ENCODE measurements at regions not wholly inside any gene's neighbourhood (a gene's known extent, or its start where the extent isn't known, plus 50 kb on each side); places are given as distances from the start of the nearest gene placed in this dataset.

DNA sequence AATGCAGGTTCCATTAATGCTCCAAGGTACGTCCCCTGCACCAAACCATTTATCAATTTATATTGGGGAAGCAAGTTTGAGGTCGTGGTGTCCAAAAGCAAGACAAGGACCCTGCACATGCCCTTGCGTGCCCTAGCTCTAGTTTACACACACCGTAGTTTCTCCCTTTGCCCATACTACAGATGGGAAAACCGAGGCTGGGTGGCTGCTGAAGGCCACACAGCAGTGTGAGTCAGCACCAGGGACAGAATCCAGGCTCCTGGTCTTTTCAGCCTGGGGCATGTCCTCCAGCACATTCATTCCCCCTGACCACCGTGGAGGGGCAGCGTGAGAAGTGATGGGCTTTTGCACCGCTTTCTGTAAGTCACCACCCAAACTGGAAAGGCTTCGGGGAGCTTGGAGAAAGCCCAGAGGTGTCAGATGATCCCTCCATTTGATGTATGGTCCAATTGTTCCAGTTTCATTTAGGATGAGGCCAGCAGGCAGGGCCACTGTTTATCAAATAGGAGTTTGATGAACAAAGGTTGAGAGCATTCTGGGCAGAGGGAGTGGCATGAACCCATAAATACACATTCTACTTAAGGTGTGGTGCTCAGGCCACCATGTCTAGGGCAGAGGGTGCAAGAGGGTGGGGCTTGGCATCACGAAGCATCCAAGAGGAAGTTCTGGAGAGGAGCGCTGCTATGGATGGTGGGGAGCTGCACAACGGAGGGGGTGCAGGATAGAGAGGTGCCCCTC is 274.1 kb downstream of the HAUS1 start:
- in situ Hi-C loops (cut with HindIII; ENCODE audit: low pct_unique_long_range_greater_than_20kb, low sequenced_read_pairs): no loop called here
- no peak for DNase-seq (ENCODE audit: low read depth)

DNA sequence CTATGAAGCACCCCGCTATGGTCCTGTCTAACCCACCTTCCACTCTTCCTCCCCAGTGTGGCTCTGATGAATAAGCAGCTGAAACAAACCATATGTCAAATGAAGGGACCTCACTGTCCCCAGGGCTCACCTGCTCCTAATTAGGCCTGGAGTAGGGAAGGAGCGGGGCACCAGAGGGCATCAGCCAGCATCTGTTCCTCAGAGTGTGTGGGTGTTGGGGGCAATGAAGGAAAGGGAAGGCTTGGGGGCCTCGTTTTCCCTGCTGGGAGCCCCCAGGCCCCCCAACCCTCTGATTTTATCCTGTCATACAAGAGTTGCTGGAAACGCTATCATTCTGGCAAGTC is 274.7 kb downstream of the HAUS1 start:
- no peak for DNase-seq (ENCODE audit: low read depth)
- in situ Hi-C loops (cut with HindIII; ENCODE audit: low pct_unique_long_range_greater_than_20kb, low sequenced_read_pairs): no loop called here

DNA sequence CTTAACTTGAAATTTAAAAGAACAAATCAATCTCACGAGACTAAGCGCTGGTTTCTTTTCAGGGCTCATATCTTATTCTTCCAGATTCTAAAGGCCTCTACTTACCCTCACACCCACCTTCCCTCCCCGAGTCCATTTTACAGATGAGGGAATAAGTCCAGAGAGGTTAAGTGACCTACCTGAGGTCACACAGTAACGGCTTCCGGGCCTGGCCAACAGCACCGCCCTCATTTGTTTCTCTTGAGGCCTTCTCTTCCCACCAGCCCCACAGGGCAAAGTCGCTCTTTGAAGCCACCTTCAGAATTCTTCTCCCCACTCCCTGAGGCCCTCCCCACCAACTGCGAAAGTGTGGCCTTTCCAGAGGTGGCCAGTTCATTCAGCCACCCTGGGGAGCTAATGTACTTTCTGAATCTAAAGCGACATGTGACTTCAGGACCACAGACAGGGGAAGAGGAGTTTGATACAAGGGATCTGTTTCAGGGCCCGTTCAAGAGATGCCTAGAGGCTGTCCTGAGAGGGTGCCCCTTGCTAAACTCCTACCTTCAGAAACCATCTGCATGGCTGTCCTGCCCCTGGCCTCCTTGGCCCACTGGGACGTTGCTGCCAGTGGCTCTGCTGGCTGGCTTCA is 275.3 kb downstream of the HAUS1 start:
- no peak for DNase-seq (ENCODE audit: low read depth)
- in situ Hi-C loops (cut with HindIII; ENCODE audit: low pct_unique_long_range_greater_than_20kb, low sequenced_read_pairs): no loop called here

DNA sequence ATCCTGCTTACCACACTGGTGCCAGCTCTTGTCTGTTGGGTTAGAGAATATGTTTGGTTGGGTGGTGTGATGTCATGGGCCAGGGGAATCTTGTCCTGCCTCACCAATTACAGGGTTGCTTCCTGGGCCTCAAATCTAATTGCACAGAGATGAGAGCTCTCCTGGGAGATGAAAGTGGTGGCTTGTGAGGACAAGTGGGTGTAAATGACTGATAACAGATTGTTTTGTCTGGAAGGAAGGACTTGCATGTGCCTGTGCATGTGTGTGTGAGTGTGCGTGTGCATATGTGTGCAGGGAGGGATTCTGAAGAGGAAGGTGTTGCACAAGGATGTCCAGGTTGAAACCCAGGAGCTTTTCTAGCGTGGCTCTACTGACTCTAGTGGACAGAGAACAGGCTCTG is 271.9 kb downstream of the LOXHD1 start:
- in situ Hi-C loops (cut with HindIII; ENCODE audit: low pct_unique_long_range_greater_than_20kb, low sequenced_read_pairs): no loop called here
- no peak for DNase-seq (ENCODE audit: low read depth)

DNA sequence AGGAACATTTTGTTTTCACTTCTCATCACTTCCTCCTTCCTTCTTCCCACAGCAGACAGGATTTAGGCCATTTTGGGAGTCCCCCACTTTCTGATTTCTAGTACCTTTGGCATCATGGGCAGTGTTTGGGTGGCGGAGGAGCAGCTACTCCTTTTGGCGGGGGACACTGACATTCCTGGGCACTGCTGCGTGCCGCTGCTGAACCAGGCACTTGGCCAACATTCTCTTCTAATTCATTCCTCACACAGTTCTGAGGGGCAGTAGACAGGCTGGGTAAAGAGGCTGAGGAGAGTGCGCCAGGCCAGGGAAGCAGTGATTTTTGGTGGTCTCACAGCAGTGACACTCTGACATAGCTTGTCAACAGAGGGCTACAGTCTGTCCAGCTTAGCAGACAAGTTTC is 270.2 kb downstream of the LOXHD1 start:
- no peak for DNase-seq (ENCODE audit: low read depth)
- in situ Hi-C loops (cut with HindIII; ENCODE audit: low pct_unique_long_range_greater_than_20kb, low sequenced_read_pairs): no loop called here

DNA sequence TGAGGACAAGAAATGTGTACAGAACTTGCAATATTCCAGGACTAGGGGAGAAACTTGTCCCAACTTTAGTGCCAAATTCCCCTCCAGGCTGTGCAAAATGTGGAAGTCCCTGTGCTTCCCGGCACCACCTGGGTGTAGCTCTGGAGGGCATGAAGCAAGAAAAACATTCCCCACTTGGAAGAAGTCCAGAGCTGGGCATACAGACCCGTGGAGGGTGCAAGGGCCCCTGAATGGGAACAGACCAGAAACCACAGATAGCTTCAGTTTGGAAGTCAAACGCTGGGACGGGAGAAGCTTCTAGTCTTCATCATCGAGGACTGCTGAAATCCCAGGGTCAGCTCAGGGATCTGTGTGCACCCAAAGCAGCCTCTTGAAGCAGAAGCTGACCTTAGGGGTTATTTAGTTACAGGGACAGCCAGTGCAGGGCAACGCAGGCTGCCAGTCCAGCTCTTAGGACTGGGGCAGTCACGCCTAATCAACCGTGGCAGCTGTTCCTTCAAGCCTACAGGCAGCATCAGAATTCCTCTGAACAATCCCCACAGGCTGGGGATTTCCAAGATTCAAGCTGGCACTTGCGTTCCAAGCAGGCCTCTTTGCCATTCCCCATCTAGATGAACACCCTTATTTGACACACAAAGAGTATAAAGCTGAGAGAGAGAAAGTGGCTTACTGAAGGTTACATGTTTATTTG is 269.4 kb downstream of the LOXHD1 start:
- DNase-seq (ENCODE audit: low read depth): peak; percentile 64
- in situ Hi-C loops (cut with HindIII; ENCODE audit: low pct_unique_long_range_greater_than_20kb, low sequenced_read_pairs): no loop called here

DNA sequence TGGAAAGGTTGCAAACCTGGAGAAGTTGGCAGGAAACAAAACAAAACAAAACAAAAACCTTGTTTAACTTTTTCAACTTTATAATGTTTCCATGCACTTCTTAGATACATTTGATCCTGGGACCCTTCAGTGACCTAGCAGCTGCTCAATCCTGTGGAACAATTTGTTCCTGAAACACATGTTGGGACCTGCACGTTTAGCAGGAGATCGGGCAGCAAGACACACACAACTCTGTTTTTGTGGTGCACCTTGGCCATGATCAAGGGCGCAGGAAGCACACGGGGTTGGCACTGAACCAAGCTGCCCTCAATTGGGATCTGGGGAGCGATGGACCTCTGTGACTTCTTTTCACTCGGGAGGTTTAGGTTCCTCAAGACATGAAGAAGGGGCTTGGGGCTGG is 268.7 kb downstream of the LOXHD1 start:
- no peak for DNase-seq (ENCODE audit: low read depth)
- in situ Hi-C loops (cut with HindIII; ENCODE audit: low pct_unique_long_range_greater_than_20kb, low sequenced_read_pairs): no loop called here

DNA sequence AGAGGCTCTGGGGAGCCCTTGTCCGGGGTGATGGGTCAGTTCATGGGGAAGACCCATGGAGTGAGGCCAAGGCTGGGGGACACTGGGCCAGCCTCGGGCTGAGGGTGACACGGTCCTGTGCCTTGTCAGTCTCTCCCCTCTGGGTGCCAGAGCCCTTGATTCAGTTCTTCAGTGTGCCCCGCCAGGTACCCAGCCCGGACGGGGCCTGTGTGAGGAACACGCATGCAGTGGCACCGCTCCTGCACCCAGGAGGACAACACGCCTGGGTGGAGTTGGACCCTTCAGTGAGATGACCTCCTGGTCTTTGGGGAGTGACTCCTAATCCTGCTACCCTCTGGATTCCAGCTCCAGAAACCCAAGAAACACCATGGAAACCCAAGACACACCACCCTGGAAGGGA is 264.4 kb downstream of the LOXHD1 start:
- no peak for DNase-seq (ENCODE audit: low read depth)
- in situ Hi-C loops (cut with HindIII; ENCODE audit: low pct_unique_long_range_greater_than_20kb, low sequenced_read_pairs): no loop called here

DNA sequence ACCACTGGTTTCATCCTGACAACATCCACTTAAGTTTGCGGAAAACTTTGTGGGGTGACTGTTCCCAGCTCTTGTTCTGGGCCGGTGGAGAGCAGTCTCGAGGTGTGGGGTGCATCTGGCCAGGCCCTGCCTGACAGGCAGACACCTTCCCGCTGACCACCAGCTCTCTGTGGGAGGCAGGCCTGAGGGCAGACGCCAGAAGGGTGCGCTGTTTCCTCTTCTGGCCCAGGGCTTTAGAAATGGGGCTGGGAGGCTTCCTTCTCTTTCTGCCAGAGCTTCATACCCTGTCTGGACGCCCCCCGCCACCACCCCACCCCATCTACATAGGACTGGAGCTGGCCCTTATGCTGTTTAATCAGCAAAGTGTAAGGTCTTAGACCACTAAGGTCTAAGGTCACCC is 263.8 kb downstream of the LOXHD1 start:
- in situ Hi-C loops (cut with HindIII; ENCODE audit: low pct_unique_long_range_greater_than_20kb, low sequenced_read_pairs): no loop called here
- no peak for DNase-seq (ENCODE audit: low read depth)

DNA sequence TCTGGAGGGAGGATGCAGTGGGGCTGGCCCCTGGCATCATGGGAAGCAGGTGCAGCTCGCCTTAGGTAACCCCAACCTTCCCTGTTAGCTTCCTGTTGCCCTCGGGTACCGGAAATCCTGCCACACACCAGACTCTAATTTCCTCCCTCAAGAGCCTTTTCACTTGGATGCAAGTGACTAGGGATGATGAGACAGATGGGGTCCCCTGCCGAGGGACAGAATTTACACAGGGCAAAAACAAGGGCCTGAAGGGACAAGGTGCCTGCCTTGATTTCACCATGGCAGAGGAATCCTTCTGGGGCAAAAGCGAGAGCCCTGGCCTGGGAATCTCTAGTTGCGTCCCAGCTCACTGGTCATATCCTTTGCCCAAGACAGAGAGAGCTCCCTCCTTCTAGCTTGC is 263.1 kb downstream of the LOXHD1 start:
- no peak for DNase-seq (ENCODE audit: low read depth)
- in situ Hi-C loops (cut with HindIII; ENCODE audit: low pct_unique_long_range_greater_than_20kb, low sequenced_read_pairs): no loop called here

DNA sequence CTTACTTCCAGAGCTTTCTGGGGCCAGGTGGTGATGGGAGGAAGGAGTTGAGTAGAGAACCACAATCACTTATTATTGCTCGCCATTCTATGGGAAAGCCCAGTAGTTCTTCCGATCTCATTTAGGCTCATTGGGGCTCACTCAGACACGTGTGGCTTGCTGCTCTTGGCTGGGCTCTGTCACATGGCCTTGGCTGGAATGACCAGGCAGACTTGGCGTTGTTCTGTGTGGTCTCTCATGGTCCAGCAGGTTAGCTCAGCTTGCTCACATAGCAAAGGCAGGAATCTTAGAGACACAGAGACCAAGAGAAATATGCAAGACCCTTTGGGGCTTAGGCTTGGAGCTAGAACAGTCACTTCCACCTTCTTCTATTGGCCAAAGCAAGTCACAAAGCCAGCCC is 261.2 kb downstream of the LOXHD1 start:
- DNase-seq (ENCODE audit: low read depth): no peak
- in situ Hi-C loops (cut with HindIII; ENCODE audit: low pct_unique_long_range_greater_than_20kb, low sequenced_read_pairs): no loop called here

DNA sequence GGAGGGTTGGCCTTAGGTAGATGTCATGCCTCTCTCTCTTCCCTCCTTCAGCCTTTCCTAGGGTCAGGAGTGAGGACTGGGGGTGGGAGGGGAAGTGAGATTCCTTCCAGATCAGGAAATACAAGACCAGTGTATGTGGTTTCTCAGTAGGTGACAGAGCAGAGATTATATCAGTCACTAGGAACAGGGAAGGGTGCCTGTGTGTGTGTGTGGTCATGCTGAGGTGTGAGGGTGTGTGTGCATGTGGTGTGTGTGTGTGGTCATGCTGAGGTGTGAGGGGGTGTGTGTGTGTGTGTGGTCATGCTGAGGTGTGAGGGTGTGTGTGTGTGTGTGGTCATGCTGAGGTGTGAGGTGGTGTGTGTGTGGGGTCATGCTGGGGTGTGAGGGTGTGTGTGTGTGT is 259.8 kb downstream of the LOXHD1 start:
- in situ Hi-C loops (cut with HindIII; ENCODE audit: low pct_unique_long_range_greater_than_20kb, low sequenced_read_pairs): no loop called here

DNA sequence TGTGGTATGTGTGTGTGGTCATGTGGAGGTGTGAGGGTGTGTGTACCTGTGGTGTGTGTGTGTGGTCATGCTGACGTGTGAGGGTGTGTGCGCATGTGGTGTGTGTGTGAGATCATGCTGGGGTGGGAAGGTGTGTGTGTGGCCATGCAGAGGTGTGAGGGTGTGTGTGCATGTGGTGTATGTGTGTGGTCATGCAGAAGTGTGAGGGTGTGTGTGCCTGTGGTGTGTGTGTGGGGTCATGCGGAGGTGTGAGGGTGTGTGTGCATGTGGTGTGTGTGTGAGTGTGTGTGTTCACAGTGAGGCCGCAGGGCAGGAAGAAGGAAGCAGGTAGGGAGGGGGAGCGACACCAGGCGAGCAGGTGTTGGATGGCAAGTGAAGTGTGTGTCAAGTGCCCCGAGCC is 259.0 kb downstream of the LOXHD1 start:
- in situ Hi-C loops (cut with HindIII; ENCODE audit: low pct_unique_long_range_greater_than_20kb, low sequenced_read_pairs): no loop called here

More for the DNA sequence above, 259.8 kb downstream of the LOXHD1 start:
- DNase-seq (ENCODE audit: low read depth): no peak

DNA sequence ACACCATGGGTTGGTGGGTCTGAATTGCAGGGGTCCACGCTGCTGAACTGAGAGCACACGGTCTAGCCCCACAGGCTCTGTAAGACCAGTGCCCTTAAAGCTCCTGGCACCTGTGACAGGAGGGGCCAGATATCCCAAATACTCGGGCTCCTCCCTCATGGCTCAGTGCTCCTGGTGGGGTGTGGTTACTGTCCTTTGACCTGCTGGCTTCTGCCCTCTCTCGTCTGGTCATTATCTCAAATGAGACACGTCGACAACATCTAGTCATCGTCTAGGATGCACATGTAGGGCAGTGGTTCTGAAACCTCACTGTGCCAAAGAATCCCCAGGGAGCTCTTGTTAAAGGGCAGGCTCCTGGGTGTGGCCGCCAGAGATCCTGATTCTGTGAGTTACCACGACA is 258.4 kb downstream of the LOXHD1 start:
- no peak for DNase-seq (ENCODE audit: low read depth)
- in situ Hi-C loops (cut with HindIII; ENCODE audit: low pct_unique_long_range_greater_than_20kb, low sequenced_read_pairs): no loop called here

More for the DNA sequence above, 259.0 kb downstream of the LOXHD1 start:
- DNase-seq (ENCODE audit: low read depth): no peak

DNA sequence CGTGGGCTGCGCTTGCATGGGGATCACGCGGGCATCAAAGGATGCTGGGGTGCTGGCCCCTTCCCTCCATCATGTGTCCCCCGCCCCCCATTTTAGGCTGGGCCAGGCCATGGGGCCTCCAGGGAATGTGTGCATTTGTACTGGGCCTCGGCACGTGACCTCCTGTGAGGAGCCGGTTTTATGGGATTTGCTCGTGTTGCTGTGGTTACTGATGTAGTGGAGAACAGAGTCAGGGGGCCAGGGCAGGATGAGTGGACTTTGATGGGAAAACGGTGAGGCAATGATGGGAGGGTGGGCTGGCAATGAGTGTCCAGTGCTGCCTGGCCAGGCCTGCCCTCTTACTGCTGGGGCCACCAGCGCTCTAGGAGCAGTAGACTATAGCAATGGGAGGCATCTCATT is 257.7 kb downstream of the LOXHD1 start:
- in situ Hi-C loops (cut with HindIII; ENCODE audit: low pct_unique_long_range_greater_than_20kb, low sequenced_read_pairs): no loop called here
- no peak for DNase-seq (ENCODE audit: low read depth)

DNA sequence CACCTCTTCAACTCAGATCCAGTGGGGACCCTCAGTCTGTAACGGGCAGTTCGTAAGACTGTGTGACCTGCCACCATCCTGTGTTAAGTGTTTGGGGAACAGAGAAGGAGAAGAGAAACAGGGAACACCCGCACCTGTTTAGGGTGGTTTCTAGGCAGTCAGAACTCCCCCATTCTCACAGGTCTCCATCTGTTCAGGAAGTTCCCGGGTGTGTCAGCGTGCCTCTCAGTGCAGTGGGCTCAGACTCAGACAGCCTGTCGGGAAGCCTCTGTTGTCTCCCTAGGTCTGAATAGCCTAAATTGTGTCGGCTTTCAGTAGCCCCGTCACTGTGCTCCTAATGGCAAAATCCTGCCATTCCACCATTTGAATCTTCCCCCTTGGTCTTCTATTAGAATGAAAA is 256.6 kb downstream of the LOXHD1 start:
- DNase-seq (ENCODE audit: low read depth): no peak
- in situ Hi-C loops (cut with HindIII; ENCODE audit: low pct_unique_long_range_greater_than_20kb, low sequenced_read_pairs): no loop called here

DNA sequence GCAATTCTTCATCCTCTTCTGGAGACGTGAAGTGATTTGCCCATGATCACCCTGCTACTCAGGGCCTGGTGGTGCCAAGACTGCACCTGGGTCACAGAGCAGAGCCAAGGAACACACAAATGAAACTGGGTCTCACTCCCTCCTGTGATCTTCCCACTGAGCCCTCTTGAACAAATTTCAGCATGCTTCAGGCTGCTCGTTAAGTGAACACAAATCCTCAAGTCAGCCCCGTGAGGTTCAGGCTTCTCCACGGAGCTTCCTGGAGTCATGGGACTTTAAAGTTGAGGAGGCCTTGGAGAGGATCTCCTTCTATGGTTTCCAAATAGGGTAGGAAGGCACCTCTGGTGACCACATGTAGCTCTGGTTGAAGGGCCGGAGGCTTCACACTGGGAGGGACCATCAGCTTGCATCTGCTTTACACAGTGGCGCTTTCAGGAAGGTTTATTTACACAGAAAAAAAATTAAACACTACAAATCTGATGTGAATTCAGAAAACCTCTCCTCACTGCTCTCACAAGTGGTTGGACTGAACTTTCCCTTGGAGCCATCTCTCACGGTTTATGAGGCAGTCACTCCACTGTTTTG is 255.4 kb downstream of the LOXHD1 start:
- in situ Hi-C loops (cut with HindIII; ENCODE audit: low pct_unique_long_range_greater_than_20kb, low sequenced_read_pairs): no loop called here
- no peak for DNase-seq (ENCODE audit: low read depth)

DNA sequence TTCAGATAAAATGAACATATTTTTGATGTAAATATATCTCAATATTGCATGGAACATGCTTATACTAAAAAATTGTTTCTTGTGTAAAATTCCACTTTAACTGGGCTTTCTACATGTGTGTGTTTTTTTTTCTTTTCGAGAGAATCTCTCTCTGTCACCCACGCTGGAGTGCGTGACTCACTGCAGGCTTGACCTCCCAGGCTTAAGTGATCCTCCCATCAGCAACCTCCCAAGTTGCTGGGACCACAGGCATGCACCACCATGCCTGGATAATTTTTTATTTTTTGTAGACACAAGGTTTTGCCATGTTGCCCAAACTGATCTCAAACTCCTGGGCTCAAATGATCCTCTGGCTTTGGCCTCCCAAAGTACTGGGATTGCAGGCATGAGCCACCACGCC is 254.6 kb downstream of the LOXHD1 start:
- DNase-seq (ENCODE audit: low read depth): no peak
- in situ Hi-C loops (cut with HindIII; ENCODE audit: low pct_unique_long_range_greater_than_20kb, low sequenced_read_pairs): no loop called here

DNA sequence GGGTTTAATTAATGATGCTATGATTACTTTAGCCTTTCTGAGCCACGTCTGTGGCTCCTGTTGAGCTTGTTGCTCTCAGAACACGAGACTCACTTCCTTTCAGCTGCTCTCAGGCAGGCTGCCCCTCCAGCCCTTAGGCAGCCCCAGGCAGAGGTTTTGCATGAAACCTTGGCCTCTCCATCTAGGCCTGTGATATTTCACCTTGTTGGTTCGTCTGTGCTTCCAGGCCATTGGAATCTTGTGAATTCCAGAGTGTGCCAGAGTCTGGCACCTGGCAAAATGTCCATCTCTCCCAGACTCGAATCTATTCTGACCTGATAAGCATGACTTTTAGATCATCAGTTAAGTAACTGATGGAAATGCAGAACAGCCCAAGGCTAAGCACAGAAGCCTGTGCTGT is 254.1 kb downstream of the LOXHD1 start:
- in situ Hi-C loops (cut with HindIII; ENCODE audit: low pct_unique_long_range_greater_than_20kb, low sequenced_read_pairs): no loop called here

More for the DNA sequence above, 254.1 kb downstream of the LOXHD1 start:
- DNase-seq (ENCODE audit: low read depth): no peak
